Stomach (tissue), 4 donors: ENCODE measurements at regions not wholly inside any gene's neighbourhood (a gene's known extent, or its start where the extent isn't known, plus 50 kb on each side); places are given as distances from the start of the nearest gene placed in this dataset.

Experiments
- POLR2A ChIP-seq, 4 donors: fragments of 450-650 bp; IDR thresholded peaks; one replicate each; pipeline ENCODE4 v1.6.1; 2016; ENCODE audit warnings: antibody characterized with exemption in 4 of 4, control low read depth in 2 of 4, mild to moderate bottlenecking in 1 of 4, moderate library complexity in 1 of 4
- POLR2AphosphoS5 ChIP-seq, 3 donors: sonication (generic); formaldehyde crosslinking; IDR thresholded peaks; one replicate each; pipeline ENCODE4 v1.6.1; 2016; ENCODE audit warnings: antibody characterized with exemption in 3 of 3
- TF ChIP-seq, protein P1 (sequence below), 7 experiments: fragments of 450-650 bp in 4 of 7; fragments of 200-600 bp in 3 of 7; sonication (generic) in 3 of 7; IDR thresholded peaks; one replicate each; pipeline ENCODE4 v1.5.1; 2016 to 2019; ENCODE audit warnings: antibody characterized with exemption in 7 of 7, control low read depth in 2 of 7, mild to moderate bottlenecking in 1 of 7

DNA sequence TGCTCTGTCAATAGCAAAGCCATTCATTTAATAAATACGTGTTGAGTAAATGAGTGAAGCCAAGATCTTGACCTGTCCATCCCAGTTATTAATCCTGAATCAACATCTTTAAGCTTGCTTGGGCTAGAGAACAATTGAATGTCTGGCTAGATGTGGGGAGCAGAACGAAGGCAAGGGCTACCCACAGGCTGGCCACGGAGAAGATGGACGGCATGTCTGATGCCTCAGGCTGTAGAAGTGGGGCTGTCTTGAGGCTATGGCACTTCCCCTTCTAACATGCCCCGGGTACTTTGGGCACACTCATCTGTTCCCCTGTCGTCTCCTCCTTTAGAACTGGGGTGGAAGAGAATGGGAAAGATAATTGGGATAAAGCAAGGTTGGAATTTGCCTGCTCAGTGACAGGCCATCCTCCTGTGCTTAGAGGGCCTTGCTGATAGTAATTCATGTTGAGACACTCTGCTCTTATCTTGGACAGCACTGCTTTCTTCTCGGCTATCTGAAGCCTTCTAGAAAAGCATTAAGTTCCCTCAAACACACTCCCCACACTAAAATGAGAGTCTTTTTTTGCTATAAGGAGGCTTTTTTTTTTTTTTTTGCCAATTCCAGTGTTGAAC, 225.7 kb downstream of the MREG start:
- TF ChIP-seq, protein P1, sequence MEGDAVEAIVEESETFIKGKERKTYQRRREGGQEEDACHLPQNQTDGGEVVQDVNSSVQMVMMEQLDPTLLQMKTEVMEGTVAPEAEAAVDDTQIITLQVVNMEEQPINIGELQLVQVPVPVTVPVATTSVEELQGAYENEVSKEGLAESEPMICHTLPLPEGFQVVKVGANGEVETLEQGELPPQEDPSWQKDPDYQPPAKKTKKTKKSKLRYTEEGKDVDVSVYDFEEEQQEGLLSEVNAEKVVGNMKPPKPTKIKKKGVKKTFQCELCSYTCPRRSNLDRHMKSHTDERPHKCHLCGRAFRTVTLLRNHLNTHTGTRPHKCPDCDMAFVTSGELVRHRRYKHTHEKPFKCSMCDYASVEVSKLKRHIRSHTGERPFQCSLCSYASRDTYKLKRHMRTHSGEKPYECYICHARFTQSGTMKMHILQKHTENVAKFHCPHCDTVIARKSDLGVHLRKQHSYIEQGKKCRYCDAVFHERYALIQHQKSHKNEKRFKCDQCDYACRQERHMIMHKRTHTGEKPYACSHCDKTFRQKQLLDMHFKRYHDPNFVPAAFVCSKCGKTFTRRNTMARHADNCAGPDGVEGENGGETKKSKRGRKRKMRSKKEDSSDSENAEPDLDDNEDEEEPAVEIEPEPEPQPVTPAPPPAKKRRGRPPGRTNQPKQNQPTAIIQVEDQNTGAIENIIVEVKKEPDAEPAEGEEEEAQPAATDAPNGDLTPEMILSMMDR (IDR thresholded peaks at IDR 0.05), result no peak
- TF ChIP-seq POLR2AphosphoS5 (IDR thresholded peaks at IDR 0.05) (no peak), POLR2A (IDR thresholded peaks at IDR 0.05) (no peak)
